Stimulated activated naive CD8-positive, alpha-beta T cell treated with anti-CD3 and anti-CD28 coated beads, Interleukin-15, Interleukin-2, amounts not matched to agents 100 ng/mL and 50 ng/mL, for 24 hours (primary cell): ENCODE measurements at regions not wholly inside any gene's neighbourhood (a gene's known extent, or its start where the extent isn't known, plus 50 kb on each side); places are given as distances from the start of the nearest gene placed in this dataset.

ENCODE experiments used
- H3K27ac Mint-ChIP-seq: one replicate; pipeline ENCODE4 v1.8.0; 2021; ENCODE audit warnings: mild to moderate bottlenecking, mixed read lengths
- H3K27me3 Mint-ChIP-seq: one replicate; pipeline ENCODE4 v1.8.0; 2021; ENCODE audit warnings: mixed read lengths
- H3K36me3 Mint-ChIP-seq: one replicate; pipeline ENCODE4 v1.8.0; 2021; ENCODE audit warnings: low read depth, mixed read lengths
- H3K4me1 Mint-ChIP-seq: one replicate; pipeline ENCODE4 v1.8.0; 2021; ENCODE audit warnings: low read depth, mixed read lengths
- H3K4me3 Mint-ChIP-seq: one replicate; pipeline ENCODE4 v1.8.0; 2021; ENCODE audit warnings: mild to moderate bottlenecking, mixed read lengths
- H3K9me3 Mint-ChIP-seq: one replicate; pipeline ENCODE4 v1.8.0; 2021; ENCODE audit warnings: mixed read lengths

DNA sequence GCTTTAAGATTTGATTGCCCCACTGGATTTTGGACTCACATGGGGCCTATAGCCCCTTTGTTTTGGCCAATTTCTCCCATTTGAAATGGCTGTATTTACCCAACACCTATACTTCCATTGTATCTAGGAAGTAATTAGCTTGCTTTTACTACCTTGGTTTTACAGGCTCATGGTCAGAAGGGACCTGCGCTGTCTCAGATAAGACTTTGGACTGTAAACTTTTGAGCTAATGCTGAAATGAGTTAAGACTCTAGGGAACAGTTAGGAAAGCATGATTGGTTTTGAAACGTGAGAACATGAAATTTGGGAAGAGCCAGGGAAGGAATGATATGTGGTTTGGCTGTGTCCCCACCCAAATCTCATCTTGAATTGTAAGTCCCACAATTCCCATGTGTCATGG lies 419.0 kb upstream of the TMPO start:
- Mint-ChIP-seq H3K4me3 (no peak overlapping the region), H3K36me3 (no peaks in the 10 kb centered on the region), H3K4me1 (no peaks in the 10 kb centered on the region), H3K27me3 (no peaks in the 10 kb centered on the region), H3K9me3 (no peaks in the 10 kb centered on the region), H3K27ac (no peak overlapping the region)

DNA sequence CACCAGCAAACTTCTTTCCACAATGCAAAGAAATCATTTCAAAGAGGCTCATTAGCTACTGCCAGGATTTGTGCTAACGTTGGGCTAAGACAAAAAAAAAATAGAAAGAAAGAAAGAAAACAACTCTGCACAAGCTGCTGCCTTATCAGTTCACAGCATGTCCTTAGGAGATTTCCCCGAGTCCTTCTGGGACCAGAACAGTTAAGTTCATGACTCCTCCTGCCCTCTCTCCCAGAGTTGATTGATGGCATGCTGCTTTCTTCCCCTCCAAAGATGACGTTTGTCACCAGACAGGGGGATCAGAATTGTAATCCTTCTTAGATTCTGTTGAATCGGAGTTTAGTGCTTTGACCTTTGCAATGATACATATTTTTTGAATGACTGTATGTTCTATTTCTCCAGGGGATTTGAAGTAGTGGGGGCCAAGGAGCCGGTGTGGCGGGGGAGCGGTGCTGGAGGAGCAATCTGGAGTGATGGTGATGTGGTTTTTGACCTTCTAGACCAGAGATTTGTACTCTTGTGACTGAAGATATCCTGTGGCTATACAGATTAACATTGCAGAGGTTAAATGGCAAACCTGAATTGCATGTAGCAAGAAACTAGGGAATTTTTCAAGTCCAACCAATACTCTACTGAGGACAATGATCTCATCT lies 409.2 kb upstream of the TMPO start:
- no peaks in the 10 kb centered on the region for H3K36me3 Mint-ChIP-seq
- H3K4me3 Mint-ChIP-seq = no peak overlapping the region
- H3K9me3 Mint-ChIP-seq = no peaks in the 10 kb centered on the region
- H3K27me3 Mint-ChIP-seq = no peaks in the 10 kb centered on the region
- no peaks in the 10 kb centered on the region for H3K4me1 Mint-ChIP-seq
- H3K27ac Mint-ChIP-seq = no peak overlapping the region

DNA sequence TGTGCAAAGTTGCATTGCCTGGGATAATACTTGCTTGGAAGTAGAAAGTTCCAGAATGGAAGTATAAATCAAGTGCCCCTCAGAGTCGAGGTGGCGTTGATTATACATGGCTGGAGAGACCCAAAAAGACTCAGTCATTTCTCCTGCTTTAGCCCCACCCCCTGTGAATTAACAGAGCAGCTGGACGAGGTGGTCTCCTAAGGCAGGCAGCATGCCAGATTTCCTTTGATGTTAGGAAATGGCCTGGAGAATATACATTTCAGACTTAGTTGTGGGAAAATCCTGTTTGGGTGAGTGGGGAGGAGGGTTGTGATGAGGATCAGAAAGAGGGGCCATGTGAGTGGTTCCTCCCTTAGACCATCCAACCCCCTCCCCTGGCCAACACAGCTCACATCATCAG lies 406.1 kb upstream of the TMPO start:
- H3K4me3 Mint-ChIP-seq = no peak overlapping the region
- no peak overlapping the region for H3K27ac Mint-ChIP-seq
- no peaks in the 10 kb centered on the region for H3K4me1 Mint-ChIP-seq
- H3K27me3 Mint-ChIP-seq = no peaks in the 10 kb centered on the region
- no peaks in the 10 kb centered on the region for H3K9me3 Mint-ChIP-seq
- no peaks in the 10 kb centered on the region for H3K36me3 Mint-ChIP-seq

GRCh38 chr12:98110536-98110935 lies 404.9 kb upstream of the TMPO start:
- no peaks in the 10 kb centered on the region for H3K4me1 Mint-ChIP-seq
- H3K27ac Mint-ChIP-seq = no peak overlapping the region
- no peaks in the 10 kb centered on the region for H3K9me3 Mint-ChIP-seq
- H3K36me3 Mint-ChIP-seq = no peaks in the 10 kb centered on the region
- H3K27me3 Mint-ChIP-seq = no peaks in the 10 kb centered on the region
- no peak overlapping the region for H3K4me3 Mint-ChIP-seq

DNA sequence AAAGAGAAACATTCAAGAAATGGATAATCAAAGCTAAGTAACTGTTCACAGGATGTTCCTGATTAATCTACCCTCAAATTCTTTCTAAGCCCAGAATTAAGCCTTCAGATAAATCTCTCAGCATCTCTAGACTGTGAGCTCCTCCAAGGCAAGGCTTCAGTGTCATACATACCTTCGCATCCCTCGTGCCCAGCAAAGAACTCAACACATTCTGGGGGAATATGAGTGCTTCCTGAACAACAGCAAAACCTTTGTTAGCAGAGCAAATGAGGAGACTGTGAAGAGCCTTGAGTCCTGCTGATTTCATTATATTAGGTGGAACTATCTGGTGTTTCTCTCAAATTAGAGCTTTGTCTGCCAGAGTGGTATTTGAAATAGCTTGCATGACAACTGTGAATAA lies 401.8 kb upstream of the TMPO start:
- Mint-ChIP-seq H3K36me3 (no peaks in the 10 kb centered on the region), H3K4me3 (no peak overlapping the region), H3K9me3 (no peaks in the 10 kb centered on the region), H3K27me3 (no peaks in the 10 kb centered on the region), H3K27ac (no peak overlapping the region), H3K4me1 (no peaks in the 10 kb centered on the region)

DNA sequence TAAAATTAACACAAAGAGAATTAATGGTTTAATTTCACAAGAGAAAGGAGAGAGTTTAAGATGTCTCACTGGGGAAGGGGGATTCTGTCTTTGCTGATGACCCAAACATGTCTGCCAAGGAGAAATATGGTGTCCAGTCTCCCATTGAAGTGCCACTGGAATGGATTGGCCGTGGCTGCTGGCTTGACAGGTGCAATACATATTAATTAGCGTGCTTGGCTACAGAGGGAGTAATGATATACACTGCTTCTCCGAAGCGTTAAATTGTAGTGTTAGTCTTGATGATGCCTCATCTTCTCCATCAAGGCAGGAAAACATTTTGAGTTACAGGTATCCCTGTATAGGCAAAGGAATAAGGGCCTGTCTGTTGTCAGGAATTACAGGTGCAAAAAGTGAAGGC lies 393.4 kb upstream of the TMPO start:
- H3K9me3 Mint-ChIP-seq = no peaks in the 10 kb centered on the region
- H3K27me3 Mint-ChIP-seq = no peaks in the 10 kb centered on the region
- H3K4me1 Mint-ChIP-seq = no peaks in the 10 kb centered on the region
- no peak overlapping the region for H3K27ac Mint-ChIP-seq
- no peaks in the 10 kb centered on the region for H3K36me3 Mint-ChIP-seq
- H3K4me3 Mint-ChIP-seq = no peak overlapping the region

- H3K4me3 Mint-ChIP-seq = no peak overlapping the region
- no peaks in the 10 kb centered on the region for H3K4me1 Mint-ChIP-seq
- H3K36me3 Mint-ChIP-seq = no peaks in the 10 kb centered on the region
- H3K27ac Mint-ChIP-seq = no peak overlapping the region
- no peaks in the 10 kb centered on the region for H3K27me3 Mint-ChIP-seq
- no peaks in the 10 kb centered on the region for H3K9me3 Mint-ChIP-seq
Observed at GRCh38 chr12:98123021-98123461, 392.3 kb upstream of the TMPO start.

GRCh38 chr12:98126637-98127335 lies 388.6 kb upstream of the TMPO start:
- no peaks in the 10 kb centered on the region for H3K36me3 Mint-ChIP-seq
- no peaks in the 10 kb centered on the region for H3K9me3 Mint-ChIP-seq
- H3K4me1 Mint-ChIP-seq = no peaks in the 10 kb centered on the region
- no peak overlapping the region for H3K27ac Mint-ChIP-seq
- H3K27me3 Mint-ChIP-seq = peaks cover 8% of the 10 kb centered on the region
- H3K4me3 Mint-ChIP-seq = no peak overlapping the region

DNA sequence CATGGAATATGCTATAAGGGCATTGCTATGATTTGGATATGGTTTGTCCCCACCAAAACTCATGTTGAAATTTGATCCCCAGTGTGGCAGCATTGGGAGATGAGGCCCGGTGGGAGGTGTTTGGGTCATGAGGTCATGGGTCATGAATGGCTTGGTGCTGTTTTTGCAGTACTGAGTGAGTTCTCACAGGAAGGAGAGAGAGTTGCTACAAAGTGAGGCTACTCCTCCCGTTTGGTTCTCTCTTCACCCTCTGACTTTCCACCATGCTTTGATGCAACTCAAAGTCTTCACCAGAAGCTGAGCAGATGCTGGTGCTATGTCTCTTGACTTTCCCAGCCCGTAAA lies 388.1 kb upstream of the TMPO start:
- Mint-ChIP-seq H3K9me3 (no peaks in the 10 kb centered on the region), H3K4me1 (no peaks in the 10 kb centered on the region), H3K27ac (no peak overlapping the region), H3K27me3 (peaks cover 8% of the 10 kb centered on the region), H3K36me3 (no peaks in the 10 kb centered on the region), H3K4me3 (no peak overlapping the region)

DNA sequence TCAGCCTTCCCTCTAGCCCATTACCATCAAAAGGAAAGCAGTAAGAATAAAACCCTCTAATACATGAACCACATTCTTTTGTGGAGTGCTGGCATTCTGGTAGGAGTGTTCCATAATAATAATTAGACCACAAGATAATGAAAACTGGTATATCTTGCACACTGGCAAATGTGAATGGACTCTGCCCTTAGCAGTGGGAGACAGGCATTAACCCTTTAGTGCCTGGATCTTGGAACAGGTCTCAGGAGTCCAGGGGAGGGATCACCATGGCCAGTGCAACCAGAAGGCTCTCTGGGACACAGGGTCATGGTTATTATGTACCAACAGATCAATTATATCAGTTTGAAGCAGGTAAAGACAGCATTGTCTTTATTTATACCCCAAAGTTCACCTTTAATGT lies 387.5 kb upstream of the TMPO start:
- Mint-ChIP-seq H3K4me3 (no peak overlapping the region), H3K36me3 (no peaks in the 10 kb centered on the region), H3K27me3 (peaks cover 8% of the 10 kb centered on the region), H3K27ac (no peak overlapping the region), H3K9me3 (no peaks in the 10 kb centered on the region), H3K4me1 (no peaks in the 10 kb centered on the region)

DNA sequence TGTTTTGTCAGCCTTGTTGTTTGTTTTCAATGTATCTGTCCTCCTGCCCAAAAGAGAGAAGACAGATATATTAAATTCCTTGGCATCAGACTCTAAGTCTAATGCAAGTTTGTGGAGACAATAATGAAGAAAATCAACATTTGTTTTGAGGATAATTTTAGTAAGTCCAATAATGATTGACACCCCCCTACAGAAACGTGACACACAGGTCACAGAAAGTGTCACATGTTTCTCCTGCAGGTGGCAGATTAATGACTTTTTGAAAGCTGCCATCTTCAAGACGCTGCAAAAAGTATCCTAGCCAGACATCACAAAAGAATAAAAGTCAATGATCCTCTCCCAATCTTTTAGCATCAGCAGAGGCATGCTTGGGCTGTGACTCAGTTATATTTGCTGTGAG lies 378.8 kb upstream of the TMPO start:
- H3K27ac Mint-ChIP-seq = no peak overlapping the region
- H3K4me3 Mint-ChIP-seq = no peak overlapping the region
- H3K9me3 Mint-ChIP-seq = no peaks in the 10 kb centered on the region
- no peaks in the 10 kb centered on the region for H3K27me3 Mint-ChIP-seq
- no peaks in the 10 kb centered on the region for H3K36me3 Mint-ChIP-seq
- no peaks in the 10 kb centered on the region for H3K4me1 Mint-ChIP-seq

DNA sequence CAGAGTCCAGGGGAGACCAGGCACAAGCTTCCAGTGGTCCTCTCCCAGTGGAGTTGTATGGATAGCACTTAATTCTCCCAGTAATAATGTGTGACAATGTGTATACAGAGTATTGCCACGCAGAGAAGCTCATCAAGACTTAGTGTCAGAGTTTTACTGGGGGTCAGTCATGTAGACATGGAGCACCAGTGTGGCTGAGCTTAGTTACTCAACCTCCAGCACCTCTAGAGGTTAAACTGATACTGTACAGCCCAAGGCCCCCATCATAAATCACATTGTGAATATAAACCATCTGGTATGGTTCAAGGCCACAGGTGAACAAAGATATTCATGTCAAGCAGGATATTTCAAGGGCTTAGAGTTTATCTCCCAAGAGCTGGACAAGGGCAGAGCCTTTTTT lies 378.1 kb upstream of the TMPO start:
- H3K27ac Mint-ChIP-seq = no peak overlapping the region
- no peaks in the 10 kb centered on the region for H3K36me3 Mint-ChIP-seq
- H3K27me3 Mint-ChIP-seq = no peaks in the 10 kb centered on the region
- H3K9me3 Mint-ChIP-seq = no peaks in the 10 kb centered on the region
- no peak overlapping the region for H3K4me3 Mint-ChIP-seq
- H3K4me1 Mint-ChIP-seq = no peaks in the 10 kb centered on the region

- H3K27ac Mint-ChIP-seq = no peak overlapping the region
- H3K4me3 Mint-ChIP-seq = no peak overlapping the region
- H3K4me1 Mint-ChIP-seq = no peaks in the 10 kb centered on the region
- peaks cover 3% of the 10 kb centered on the region for H3K27me3 Mint-ChIP-seq
- no peaks in the 10 kb centered on the region for H3K9me3 Mint-ChIP-seq
- H3K36me3 Mint-ChIP-seq = no peaks in the 10 kb centered on the region
Observed at GRCh38 chr12:98144953-98145352, 370.4 kb upstream of the TMPO start.

DNA sequence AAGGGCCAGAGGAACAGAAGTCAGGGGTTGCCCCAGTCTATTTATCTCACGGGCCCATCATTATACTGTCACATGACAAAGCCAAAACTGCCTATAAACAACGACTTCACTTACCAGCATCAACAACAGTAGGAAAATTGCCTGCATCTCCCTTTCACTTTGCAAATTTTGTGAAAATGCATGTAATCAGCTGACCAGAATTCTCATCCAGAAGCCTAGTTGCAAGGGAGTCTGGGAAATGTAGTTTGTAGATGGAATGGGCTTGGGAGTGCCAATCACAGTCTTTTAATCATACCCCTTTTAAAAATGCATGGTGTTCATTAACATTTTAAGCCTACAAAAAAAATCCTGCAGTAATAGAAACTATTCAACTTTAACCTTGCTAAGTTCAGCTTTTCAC lies 369.3 kb upstream of the TMPO start:
- Mint-ChIP-seq H3K36me3 (no peaks in the 10 kb centered on the region), H3K4me3 (no peak overlapping the region), H3K27me3 (peaks cover 3% of the 10 kb centered on the region), H3K9me3 (no peaks in the 10 kb centered on the region), H3K4me1 (no peaks in the 10 kb centered on the region), H3K27ac (no peak overlapping the region)

DNA sequence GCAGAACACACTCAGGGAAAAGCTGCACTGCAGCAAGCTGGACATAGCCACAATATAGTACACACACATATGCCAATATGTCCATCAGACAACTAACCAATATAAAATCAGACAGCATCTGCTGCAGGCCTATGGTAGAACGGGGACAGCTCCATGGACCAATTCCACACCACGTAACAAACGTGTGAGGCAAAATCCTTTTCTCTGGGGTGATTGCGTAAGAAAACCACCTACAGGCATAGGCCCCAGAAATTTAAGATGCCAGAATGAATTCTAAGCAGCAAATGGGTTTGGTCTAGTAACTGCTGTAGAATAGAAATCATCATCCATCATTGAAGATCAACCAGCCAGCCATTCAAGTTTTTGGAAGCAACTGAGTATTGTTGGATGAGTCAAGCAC lies 368.9 kb upstream of the TMPO start:
- peaks cover 3% of the 10 kb centered on the region for H3K27me3 Mint-ChIP-seq
- no peak overlapping the region for H3K27ac Mint-ChIP-seq
- H3K36me3 Mint-ChIP-seq = no peaks in the 10 kb centered on the region

DNA sequence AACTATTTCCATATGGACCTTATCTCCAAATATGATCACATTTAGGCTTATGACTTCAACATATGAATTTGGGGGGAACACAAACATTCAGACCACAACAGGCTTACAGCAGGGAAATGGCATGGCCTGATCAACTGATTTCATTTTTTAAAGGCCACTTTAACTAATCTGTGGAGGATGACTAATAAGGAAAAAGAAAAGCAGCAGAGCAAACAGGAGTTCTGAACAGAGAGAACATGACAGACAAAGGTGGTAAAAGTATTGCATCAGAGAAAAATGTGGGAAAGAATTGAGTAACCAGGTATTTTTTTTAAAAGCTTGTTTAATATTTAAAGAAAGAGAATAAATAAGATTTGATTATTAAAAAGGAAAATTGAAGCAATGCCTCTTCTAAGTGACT lies 366.1 kb upstream of the TMPO start:
- Mint-ChIP-seq H3K27ac (no peak overlapping the region), H3K36me3 (no peaks in the 10 kb centered on the region), H3K4me3 (no peak overlapping the region), H3K9me3 (no peaks in the 10 kb centered on the region), H3K27me3 (no peaks in the 10 kb centered on the region), H3K4me1 (no peaks in the 10 kb centered on the region)

More for the DNA sequence above, 368.9 kb upstream of the TMPO start:
- no peaks in the 10 kb centered on the region for H3K4me1 Mint-ChIP-seq
- no peaks in the 10 kb centered on the region for H3K9me3 Mint-ChIP-seq
- H3K4me3 Mint-ChIP-seq = no peak overlapping the region
